NCI-H1694 (cell line): ENCODE measurements at regions not wholly inside any gene's neighbourhood (a gene's known extent, or its start where the extent isn't known, plus 50 kb on each side); places are given as distances from the start of the nearest gene placed in this dataset.

Experiments
- DNase-seq: peaks from one replicate; lab custom pipeline; 2025; lab: John Stamatoyannopoulos, UW

- DNase-seq, result no peak
Measured at GRCh38 chr9:4384750-4385149, 84.9 kb upstream of the GLIS3 start.

GRCh38 chr9:4382722-4383317 lies 83.0 kb upstream of the GLIS3 start:
- peak; percentile 65 for DNase-seq

- no peak for DNase-seq
Measured at GRCh38 chr9:4381744-4382143, 81.9 kb upstream of the GLIS3 start.

- DNase-seq, result no peak
Measured at GRCh38 chr9:4380406-4380805, 80.5 kb upstream of the GLIS3 start.

GRCh38 chr9:4375424-4376200 lies 75.7 kb upstream of the GLIS3 start:
- DNase-seq, result peak; percentile 12

GRCh38 chr9:4371108-4371507 lies 71.2 kb upstream of the GLIS3 start:
- DNase-seq, result no peak

GRCh38 chr9:4370501-4370900 lies 70.6 kb upstream of the GLIS3 start:
- no peak for DNase-seq

GRCh38 chr9:4366591-4367330 lies 66.9 kb upstream of the GLIS3 start:
- peak; percentile 61 for DNase-seq

- DNase-seq, result no peak
Measured at GRCh38 chr9:4365055-4365454, 65.2 kb upstream of the GLIS3 start.

GRCh38 chr9:4362281-4362680 lies 62.4 kb upstream of the GLIS3 start:
- no peak for DNase-seq

- DNase-seq, result no peak
Measured at GRCh38 chr9:4359016-4359415, 59.1 kb upstream of the GLIS3 start.

- DNase-seq, result no peak
Measured at GRCh38 chr9:4357929-4358328, 58.1 kb upstream of the GLIS3 start.

- DNase-seq, result no peak
Measured at GRCh38 chr9:4356306-4356705, 56.4 kb upstream of the GLIS3 start.

- no peak for DNase-seq
Measured at GRCh38 chr9:4353236-4353635, 53.4 kb upstream of the GLIS3 start.

- no peak for DNase-seq
Measured at GRCh38 chr9:4349816-4350418, 50.0 kb upstream of the GLIS3 start.
